OCI-LY1 (cell line): ENCODE measurements at regions not wholly inside any gene's neighbourhood (a gene's known extent, or its start where the extent isn't known, plus 50 kb on each side); places are given as distances from the start of the nearest gene placed in this dataset.

Experiments
- H2AFZ ChIP-seq: fragments of 200-600 bp; sonication (generic), shearing (Covaris generic); 2 replicates; pipeline ENCODE4 v1.6.0; 2014; ENCODE audit warnings: antibody characterized with exemption, mild to moderate bottlenecking, low read length
- H3F3A ChIP-seq: fragments of 200-600 bp; sonication (generic), shearing (Covaris generic); 2 replicates; pipeline ENCODE4 v1.6.0; 2014; ENCODE audit warnings: mild to moderate bottlenecking, antibody characterized with exemption, low read length, moderate library complexity; ENCODE audit not compliant: insufficient read depth
- H3K27ac ChIP-seq: fragments of 200-600 bp; sonication (generic); 2 replicates; pipeline ENCODE4 v1.5.1; 2014; ENCODE audit warnings: low read length, mixed run types, mild to moderate bottlenecking, low read depth; ENCODE audit not compliant: poor library complexity, severe bottlenecking
- H3K27me3 ChIP-seq: fragments of 200-600 bp; sonication (generic); 2 replicates; pipeline ENCODE4 v1.6.0; 2014; ENCODE audit warnings: antibody characterized with exemption, mild to moderate bottlenecking, low read length, moderate library complexity; ENCODE audit not compliant: insufficient read depth
- H3K36me3 ChIP-seq: fragments of 200-600 bp; sonication (generic); 2 replicates; pipeline ENCODE4 v1.6.1; 2014; ENCODE audit warnings: mild to moderate bottlenecking, antibody characterized with exemption, low read length, moderate library complexity, mixed read lengths; ENCODE audit not compliant: insufficient read depth
- H3K4me1 ChIP-seq: fragments of 200-600 bp; sonication (generic); 2 replicates; pipeline ENCODE4 v1.5.1; 2014; ENCODE audit warnings: mild to moderate bottlenecking, low read length, moderate library complexity; ENCODE audit not compliant: insufficient read depth, severe bottlenecking
- H3K4me2 ChIP-seq: fragments of 200-600 bp; sonication (generic), shearing (Covaris generic); 2 replicates; pipeline ENCODE4 v1.6.1; 2014; ENCODE audit warnings: low read length
- H3K4me3 ChIP-seq: fragments of 200-600 bp; sonication (generic); 2 replicates; pipeline ENCODE4 v1.5.1; 2014; ENCODE audit warnings: low read length, low read depth, mild to moderate bottlenecking, mixed read lengths; ENCODE audit not compliant: poor library complexity, severe bottlenecking
- H3K79me2 ChIP-seq: fragments of 200-600 bp; shearing (Covaris generic); 2 replicates; pipeline ENCODE4 v1.6.1; 2016; ENCODE audit warnings: mixed run types, low read length, mixed read lengths; ENCODE audit not compliant: insufficient read depth
- H3K9ac ChIP-seq: fragments of 200-600 bp; sonication (generic), shearing (Covaris generic); 2 replicates; pipeline ENCODE4 v1.6.1; 2014; ENCODE audit warnings: mild to moderate bottlenecking, low read length, mixed read lengths
- H3K9me2 ChIP-seq: fragments of 200-600 bp; sonication (generic), shearing (Covaris generic); 2 replicates; pipeline ENCODE4 v1.6.1; 2014; ENCODE audit warnings: low read depth, mild to moderate bottlenecking, low read length, mixed read lengths
- H3K9me3 ChIP-seq: fragments of 200-600 bp; shearing (Covaris generic); 2 replicates; pipeline ENCODE4 v1.6.1; 2014; ENCODE audit warnings: low read length, mixed read lengths
- H4K20me1 ChIP-seq: fragments of 200-600 bp; sonication (generic), shearing (Covaris generic); 2 replicates; pipeline ENCODE4 v1.6.0; 2016; ENCODE audit warnings: mild to moderate bottlenecking, low read length; ENCODE audit not compliant: insufficient read depth
- EZH2 ChIP-seq: fragments of 200-600 bp; sonication (generic), shearing (Covaris generic); IDR thresholded peaks from 2 replicates; pipeline ENCODE4 v1.8.0; 2017; ENCODE audit warnings: borderline replicate concordance, mixed run types, mild to moderate bottlenecking, antibody characterized with exemption, low read length, moderate library complexity, mixed read lengths
- TF ChIP-seq, protein P1 (sequence below): fragments of 200-600 bp; sonication (generic), shearing (Covaris generic); IDR thresholded peaks from 2 replicates; pipeline ENCODE4 v1.5.1; 2017; ENCODE audit warnings: mild to moderate bottlenecking, antibody characterized with exemption, low read length, moderate library complexity, mixed read lengths

DNA sequence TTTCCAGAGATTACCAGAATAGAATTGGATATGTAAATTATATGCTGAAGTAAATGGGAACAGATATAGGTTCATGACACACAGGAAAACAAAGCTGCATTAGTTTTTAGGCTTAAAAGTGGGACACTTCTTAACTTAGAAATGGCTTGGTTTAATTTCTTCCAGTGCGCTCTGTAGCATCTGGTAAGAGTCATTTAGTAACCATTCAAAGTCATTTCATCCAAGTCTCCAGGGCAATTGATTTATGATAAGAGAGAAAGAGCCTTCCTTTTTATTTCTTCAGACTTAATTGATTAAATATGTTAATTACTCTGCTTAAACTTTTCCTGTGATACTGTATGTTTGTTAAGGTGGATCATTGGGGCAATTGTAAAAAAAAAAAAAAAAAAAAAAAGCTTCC, 368.0 kb downstream of the DOK5 start:
- H3K79me2 ChIP-seq: no peaks in the 10 kb centered on the region
- H3K27me3 ChIP-seq: no peaks in the 10 kb centered on the region
- no peaks in the 10 kb centered on the region for H3K36me3 ChIP-seq
- TF ChIP-seq, protein P1, sequence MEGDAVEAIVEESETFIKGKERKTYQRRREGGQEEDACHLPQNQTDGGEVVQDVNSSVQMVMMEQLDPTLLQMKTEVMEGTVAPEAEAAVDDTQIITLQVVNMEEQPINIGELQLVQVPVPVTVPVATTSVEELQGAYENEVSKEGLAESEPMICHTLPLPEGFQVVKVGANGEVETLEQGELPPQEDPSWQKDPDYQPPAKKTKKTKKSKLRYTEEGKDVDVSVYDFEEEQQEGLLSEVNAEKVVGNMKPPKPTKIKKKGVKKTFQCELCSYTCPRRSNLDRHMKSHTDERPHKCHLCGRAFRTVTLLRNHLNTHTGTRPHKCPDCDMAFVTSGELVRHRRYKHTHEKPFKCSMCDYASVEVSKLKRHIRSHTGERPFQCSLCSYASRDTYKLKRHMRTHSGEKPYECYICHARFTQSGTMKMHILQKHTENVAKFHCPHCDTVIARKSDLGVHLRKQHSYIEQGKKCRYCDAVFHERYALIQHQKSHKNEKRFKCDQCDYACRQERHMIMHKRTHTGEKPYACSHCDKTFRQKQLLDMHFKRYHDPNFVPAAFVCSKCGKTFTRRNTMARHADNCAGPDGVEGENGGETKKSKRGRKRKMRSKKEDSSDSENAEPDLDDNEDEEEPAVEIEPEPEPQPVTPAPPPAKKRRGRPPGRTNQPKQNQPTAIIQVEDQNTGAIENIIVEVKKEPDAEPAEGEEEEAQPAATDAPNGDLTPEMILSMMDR: no peak
- no peak for TF ChIP-seq EZH2
- H2AFZ ChIP-seq: no peak overlapping the region
- no peaks in the 10 kb centered on the region for H4K20me1 ChIP-seq
- H3F3A ChIP-seq: no peaks in the 10 kb centered on the region
- H3K9me2 ChIP-seq: no peaks in the 10 kb centered on the region
- H3K27ac ChIP-seq: no peak overlapping the region
- H3K4me2 ChIP-seq: no peak overlapping the region
- H3K4me3 ChIP-seq: no peak overlapping the region
- H3K4me1 ChIP-seq: no peaks in the 10 kb centered on the region
- no peak overlapping the region for H3K9ac ChIP-seq
- no peaks in the 10 kb centered on the region for H3K9me3 ChIP-seq

DNA sequence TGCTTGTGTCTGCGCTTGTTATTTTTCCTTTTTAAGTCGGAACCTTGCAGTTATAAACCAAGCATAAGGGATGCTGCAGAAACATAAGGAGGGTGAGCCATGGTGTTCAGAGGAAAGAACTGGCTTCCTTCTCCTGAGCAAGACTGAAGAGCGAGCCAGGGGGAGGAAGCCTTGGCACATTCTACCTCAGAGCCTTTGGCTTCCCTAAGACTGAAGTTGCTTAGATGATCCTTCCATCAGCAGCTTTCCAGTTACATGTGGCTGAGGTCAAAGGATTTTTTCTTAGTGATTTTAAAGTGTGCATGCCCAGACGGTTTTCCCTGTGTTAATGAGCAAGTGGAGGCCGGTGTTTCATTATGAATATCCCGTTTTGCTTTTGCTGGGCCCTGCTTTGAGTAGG, 363.8 kb downstream of the DOK5 start:
- no peaks in the 10 kb centered on the region for H3K27me3 ChIP-seq
- no peak overlapping the region for H3K4me3 ChIP-seq
- no peak overlapping the region for H3K9ac ChIP-seq
- no peaks in the 10 kb centered on the region for H3K4me1 ChIP-seq
- no peaks in the 10 kb centered on the region for H3K9me3 ChIP-seq
- no peak overlapping the region for H3K4me2 ChIP-seq
- H3K27ac ChIP-seq: no peak overlapping the region
- H3K36me3 ChIP-seq: no peaks in the 10 kb centered on the region
- H3F3A ChIP-seq: no peaks in the 10 kb centered on the region
- H2AFZ ChIP-seq: no peak overlapping the region
- H4K20me1 ChIP-seq: no peaks in the 10 kb centered on the region
- no peak for TF ChIP-seq EZH2
- TF ChIP-seq, protein P1: no peak
- H3K79me2 ChIP-seq: no peaks in the 10 kb centered on the region
- no peaks in the 10 kb centered on the region for H3K9me2 ChIP-seq

- H3K4me2 ChIP-seq: no peak overlapping the region
- H2AFZ ChIP-seq: no peak overlapping the region
- no peak overlapping the region for H3K4me3 ChIP-seq
- no peaks in the 10 kb centered on the region for H3K36me3 ChIP-seq
- no peaks in the 10 kb centered on the region for H3K9me2 ChIP-seq
- no peak overlapping the region for H3K27ac ChIP-seq
- H3K79me2 ChIP-seq: no peaks in the 10 kb centered on the region
- TF ChIP-seq, protein P1: no peak
- TF ChIP-seq EZH2: no peak
- no peaks in the 10 kb centered on the region for H3K9me3 ChIP-seq
- no peaks in the 10 kb centered on the region for H4K20me1 ChIP-seq
- H3K9ac ChIP-seq: no peak overlapping the region
- no peaks in the 10 kb centered on the region for H3K4me1 ChIP-seq
- no peaks in the 10 kb centered on the region for H3K27me3 ChIP-seq
- no peaks in the 10 kb centered on the region for H3F3A ChIP-seq
Observed at GRCh38 chr20:54837226-54837625, 361.8 kb downstream of the DOK5 start.
